WTC11 (cell line): ENCODE measurements at regions not wholly inside any gene's neighbourhood (a gene's known extent, or its start where the extent isn't known, plus 50 kb on each side); places are given as distances from the start of the nearest gene placed in this dataset.

ENCODE experiments used
- ATAC-seq: fragments of 200-7000 bp; cut with Tn5 transposase; 2 replicates; pipeline ENCODE4 v1.10.0; 2021; ENCODE audit warnings: mild to moderate bottlenecking, moderate library complexity
- CTCF ChIA-PET: fragments of 300-600 bp; sonication (Branson Sonifier 250); formaldehyde crosslinking; loops from one replicate; lab custom pipeline; 2021; ENCODE audit warnings: antibody characterized with exemption; lab: Charles Lee
- POLR2A ChIA-PET: fragments of 350-600 bp; sonication (Branson Sonifier 250); formaldehyde crosslinking; loops from one replicate; lab custom pipeline; 2021; ENCODE audit warnings: antibody characterized with exemption; lab: Charles Lee
- DNase-seq: peaks from one replicate; pipeline ENCODE4 v3.0.0; 2021; ENCODE audit warnings: low spot score
- H3K27ac Mint-ChIP-seq: 2 replicates; pipeline ENCODE4 v1.8.0; 2021; ENCODE audit warnings: mixed read lengths
- H3K27me3 Mint-ChIP-seq: 2 replicates; pipeline ENCODE4 v1.8.0; 2021; ENCODE audit warnings: low read depth, mild to moderate bottlenecking, moderate library complexity, mixed read lengths
- H3K36me3 Mint-ChIP-seq: 2 replicates; pipeline ENCODE4 v1.8.0; 2021; ENCODE audit warnings: mixed read lengths
- H3K4me1 Mint-ChIP-seq: 2 replicates; pipeline ENCODE4 v1.8.0; 2022; ENCODE audit warnings: mixed read lengths
- H3K4me3 Mint-ChIP-seq: 2 replicates; pipeline ENCODE4 v1.8.0; 2021; ENCODE audit warnings: mild to moderate bottlenecking, moderate library complexity, mixed read lengths
- H3K9me3 Mint-ChIP-seq: 2 replicates; pipeline ENCODE4 v1.8.0; 2021; ENCODE audit warnings: mixed read lengths
- ATF1 ChIP-seq: sonication (generic); formaldehyde crosslinking; IDR thresholded peaks from 2 replicates; pipeline ENCODE4 v1.8.1; 2023; ENCODE audit warnings: mild to moderate bottlenecking, moderate library complexity, missing genetic modification reagents
- ESRRA ChIP-seq: sonication (generic); formaldehyde crosslinking; IDR thresholded peaks from 2 replicates; pipeline ENCODE4 v1.8.1; 2022; ENCODE audit warnings: mild to moderate bottlenecking, missing genetic modification reagents, borderline replicate concordance
- GABPB1 ChIP-seq: sonication (generic); formaldehyde crosslinking; IDR thresholded peaks from 2 replicates; pipeline ENCODE4 v1.8.1; 2023; ENCODE audit warnings: mild to moderate bottlenecking, missing genetic modification reagents
- MXD4 ChIP-seq: fragments of 250-450 bp; sonication (Bioruptor Pico); IDR thresholded peaks from 2 replicates; pipeline ENCODE4 v1.8.0; 2021; ENCODE audit warnings: mild to moderate bottlenecking, moderate library complexity, borderline replicate concordance
- MYBL2 ChIP-seq: sonication (generic); formaldehyde crosslinking; IDR thresholded peaks from 2 replicates; pipeline ENCODE4 v1.8.1; 2023; ENCODE audit warnings: mild to moderate bottlenecking, moderate library complexity, missing genetic modification reagents
- NFE2L1 ChIP-seq: sonication (generic); formaldehyde crosslinking; IDR thresholded peaks from 2 replicates; pipeline ENCODE4 v1.8.1; 2023; ENCODE audit warnings: missing genetic modification reagents
- NFYB ChIP-seq: sonication (generic); formaldehyde crosslinking; conservative IDR thresholded peaks from 2 replicates; pipeline ENCODE4 v1.8.0; 2022; ENCODE audit warnings: low read depth, missing genetic modification reagents
- NR2C2 ChIP-seq: sonication (generic); formaldehyde crosslinking; IDR thresholded peaks from 2 replicates; pipeline ENCODE4 v1.8.0; 2022; ENCODE audit warnings: mild to moderate bottlenecking, missing genetic modification reagents
- NR3C1 ChIP-seq: sonication (generic); formaldehyde crosslinking; conservative IDR thresholded peaks from 2 replicates; pipeline ENCODE4 v1.8.1; 2023; ENCODE audit warnings: low read depth, mild to moderate bottlenecking, missing genetic modification reagents
- RELA ChIP-seq: sonication (generic); formaldehyde crosslinking; IDR thresholded peaks from 2 replicates; pipeline ENCODE4 v1.8.1; 2022; ENCODE audit warnings: missing genetic modification reagents, mild to moderate bottlenecking, borderline replicate concordance
- RORB ChIP-seq: fragments of 250-450 bp; sonication (Bioruptor Pico); IDR thresholded peaks from 2 replicates; pipeline ENCODE4 v1.9.0; 2021; ENCODE audit warnings: mild to moderate bottlenecking
- SMAD4 ChIP-seq: sonication (generic); formaldehyde crosslinking; IDR thresholded peaks from 2 replicates; pipeline ENCODE4 v1.8.0; 2022; ENCODE audit warnings: mild to moderate bottlenecking, missing genetic modification reagents
- TEAD4 ChIP-seq: sonication (generic); formaldehyde crosslinking; IDR thresholded peaks from 2 replicates; pipeline ENCODE4 v1.8.0; 2022; ENCODE audit warnings: mild to moderate bottlenecking, missing genetic modification reagents
- TP53 ChIP-seq: sonication (generic); formaldehyde crosslinking; IDR thresholded peaks from 2 replicates; pipeline ENCODE4 v1.8.1; 2023; ENCODE audit warnings: mild to moderate bottlenecking, missing genetic modification reagents
- ZBTB21 ChIP-seq: sonication (generic); formaldehyde crosslinking; IDR thresholded peaks from 2 replicates; pipeline ENCODE4 v1.8.1; 2023; ENCODE audit warnings: mild to moderate bottlenecking, missing genetic modification reagents, borderline replicate concordance
- ZNF263 ChIP-seq: sonication (generic); formaldehyde crosslinking; IDR thresholded peaks from 2 replicates; pipeline ENCODE4 v1.8.1; 2022; ENCODE audit warnings: low read depth, mild to moderate bottlenecking, moderate library complexity, missing genetic modification reagents
- ZNF317 ChIP-seq: sonication (generic); formaldehyde crosslinking; IDR thresholded peaks from 2 replicates; pipeline ENCODE4 v1.8.1; 2023; ENCODE audit warnings: low read depth, mild to moderate bottlenecking, moderate library complexity, missing genetic modification reagents, borderline replicate concordance
- ZNF396 ChIP-seq: fragments of 250-450 bp; sonication (Bioruptor Pico); IDR thresholded peaks from 2 replicates; pipeline ENCODE4 v1.8.0; 2021; ENCODE audit warnings: mild to moderate bottlenecking, moderate library complexity, borderline replicate concordance
- TF ChIP-seq, protein P1 (sequence below): fragments of 250-450 bp; sonication (Bioruptor Pico); IDR thresholded peaks from 2 replicates; pipeline ENCODE4 v1.9.0; 2021; ENCODE audit warnings: mild to moderate bottlenecking, borderline replicate concordance
- TF ChIP-seq, protein P2 (sequence below): sonication (generic); formaldehyde crosslinking; IDR thresholded peaks from 2 replicates; pipeline ENCODE4 v1.8.1; 2023; ENCODE audit warnings: mild to moderate bottlenecking, moderate library complexity, missing genetic modification reagents
- TF ChIP-seq, protein P3 (sequence below): fragments of 250-450 bp; sonication (Bioruptor Pico); conservative IDR thresholded peaks from 2 replicates; pipeline ENCODE4 v1.9.0; 2021; ENCODE audit warnings: mild to moderate bottlenecking

DNA sequence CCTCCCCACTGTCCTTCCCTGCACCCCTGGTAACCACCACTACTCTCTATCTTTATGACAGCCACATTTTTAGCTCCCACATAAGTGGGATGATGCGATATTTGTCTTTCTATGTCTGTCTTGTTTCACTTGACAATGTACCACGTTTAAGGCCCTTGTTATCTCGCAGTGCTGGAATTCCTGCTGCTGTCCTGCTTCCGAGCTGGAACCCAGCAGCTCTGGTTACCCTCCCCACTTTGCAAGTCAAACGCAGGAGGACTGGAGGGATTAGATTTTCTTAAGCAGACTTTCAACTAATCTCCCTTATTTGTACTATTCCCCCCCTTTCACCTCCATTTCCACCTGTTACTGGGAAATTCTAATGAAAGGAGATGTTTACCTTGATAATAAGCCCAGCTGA, 59.1 kb upstream of the PDX1 start (continued):
- TF ChIP-seq SMAD4 (no peak), MXD4 (CRISPR knock-in tag) (no peak), NFYB (CRISPR knock-in tag) (no peak), ZBTB21 (CRISPR knock-in tag) (no peak), TP53 (no peak), RELA (CRISPR knock-in tag) (no peak), NFE2L1 (CRISPR knock-in tag) (no peak), ZNF263 (no peak), ATF1 (CRISPR knock-in tag) (no peak)
- TF ChIP-seq, protein P1, sequence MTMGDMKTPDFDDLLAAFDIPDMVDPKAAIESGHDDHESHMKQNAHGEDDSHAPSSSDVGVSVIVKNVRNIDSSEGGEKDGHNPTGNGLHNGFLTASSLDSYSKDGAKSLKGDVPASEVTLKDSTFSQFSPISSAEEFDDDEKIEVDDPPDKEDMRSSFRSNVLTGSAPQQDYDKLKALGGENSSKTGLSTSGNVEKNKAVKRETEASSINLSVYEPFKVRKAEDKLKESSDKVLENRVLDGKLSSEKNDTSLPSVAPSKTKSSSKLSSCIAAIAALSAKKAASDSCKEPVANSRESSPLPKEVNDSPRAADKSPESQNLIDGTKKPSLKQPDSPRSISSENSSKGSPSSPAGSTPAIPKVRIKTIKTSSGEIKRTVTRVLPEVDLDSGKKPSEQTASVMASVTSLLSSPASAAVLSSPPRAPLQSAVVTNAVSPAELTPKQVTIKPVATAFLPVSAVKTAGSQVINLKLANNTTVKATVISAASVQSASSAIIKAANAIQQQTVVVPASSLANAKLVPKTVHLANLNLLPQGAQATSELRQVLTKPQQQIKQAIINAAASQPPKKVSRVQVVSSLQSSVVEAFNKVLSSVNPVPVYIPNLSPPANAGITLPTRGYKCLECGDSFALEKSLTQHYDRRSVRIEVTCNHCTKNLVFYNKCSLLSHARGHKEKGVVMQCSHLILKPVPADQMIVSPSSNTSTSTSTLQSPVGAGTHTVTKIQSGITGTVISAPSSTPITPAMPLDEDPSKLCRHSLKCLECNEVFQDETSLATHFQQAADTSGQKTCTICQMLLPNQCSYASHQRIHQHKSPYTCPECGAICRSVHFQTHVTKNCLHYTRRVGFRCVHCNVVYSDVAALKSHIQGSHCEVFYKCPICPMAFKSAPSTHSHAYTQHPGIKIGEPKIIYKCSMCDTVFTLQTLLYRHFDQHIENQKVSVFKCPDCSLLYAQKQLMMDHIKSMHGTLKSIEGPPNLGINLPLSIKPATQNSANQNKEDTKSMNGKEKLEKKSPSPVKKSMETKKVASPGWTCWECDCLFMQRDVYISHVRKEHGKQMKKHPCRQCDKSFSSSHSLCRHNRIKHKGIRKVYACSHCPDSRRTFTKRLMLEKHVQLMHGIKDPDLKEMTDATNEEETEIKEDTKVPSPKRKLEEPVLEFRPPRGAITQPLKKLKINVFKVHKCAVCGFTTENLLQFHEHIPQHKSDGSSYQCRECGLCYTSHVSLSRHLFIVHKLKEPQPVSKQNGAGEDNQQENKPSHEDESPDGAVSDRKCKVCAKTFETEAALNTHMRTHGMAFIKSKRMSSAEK = no peak

DNA sequence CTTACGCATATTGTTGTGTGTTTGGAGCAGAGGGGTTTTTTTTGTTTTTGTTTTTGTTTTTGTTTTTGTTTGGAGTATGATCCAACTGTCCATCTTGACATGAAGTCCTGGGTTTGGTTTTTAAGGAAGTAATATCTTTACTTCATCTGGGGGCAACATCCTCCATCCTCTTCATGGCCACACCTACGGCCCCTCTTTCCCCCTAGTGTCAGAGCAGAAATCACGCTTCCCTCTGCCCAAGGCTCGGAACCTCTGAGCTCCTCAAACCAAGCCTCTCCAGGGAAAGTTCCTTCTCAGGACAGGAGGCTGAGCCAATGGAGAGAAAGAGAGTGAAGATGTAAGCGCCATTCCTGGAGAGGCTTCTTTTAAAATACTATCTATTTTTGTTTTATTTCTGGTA, 58.6 kb upstream of the PDX1 start:
- CTCF ChIA-PET = interaction anchor here (0.9 to 3.1 kb wide), 17 partner anchors 8 to 499 kb away, joined by 3 to 22 read pairs (median 4); no protein-coding TSS in a partner anchor
- POLR2A ChIA-PET = interaction anchor here (1.1 kb wide), 1 partner anchor 35 kb away, joined by 4 read pairs; no protein-coding TSS in a partner anchor
- no peak for TF ChIP-seq GABPB1 (CRISPR knock-in tag)
- TF ChIP-seq NR2C2 = no peak
- TF ChIP-seq TEAD4 = no peak
- no peak for TF ChIP-seq NR3C1 (CRISPR knock-in tag)
- TF ChIP-seq, protein P2, sequence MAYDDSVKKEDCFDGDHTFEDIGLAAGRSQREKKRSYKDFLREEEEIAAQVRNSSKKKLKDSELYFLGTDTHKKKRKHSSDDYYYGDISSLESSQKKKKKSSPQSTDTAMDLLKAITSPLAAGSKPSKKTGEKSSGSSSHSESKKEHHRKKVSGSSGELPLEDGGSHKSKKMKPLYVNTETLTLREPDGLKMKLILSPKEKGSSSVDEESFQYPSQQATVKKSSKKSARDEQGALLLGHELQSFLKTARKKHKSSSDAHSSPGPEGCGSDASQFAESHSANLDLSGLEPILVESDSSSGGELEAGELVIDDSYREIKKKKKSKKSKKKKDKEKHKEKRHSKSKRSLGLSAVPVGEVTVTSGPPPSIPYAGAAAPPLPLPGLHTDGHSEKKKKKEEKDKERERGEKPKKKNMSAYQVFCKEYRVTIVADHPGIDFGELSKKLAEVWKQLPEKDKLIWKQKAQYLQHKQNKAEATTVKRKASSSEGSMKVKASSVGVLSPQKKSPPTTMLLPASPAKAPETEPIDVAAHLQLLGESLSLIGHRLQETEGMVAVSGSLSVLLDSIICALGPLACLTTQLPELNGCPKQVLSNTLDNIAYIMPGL (CRISPR knock-in tag) = no peak
- TF ChIP-seq MYBL2 (CRISPR knock-in tag) = no peak
- TF ChIP-seq, protein P3, sequence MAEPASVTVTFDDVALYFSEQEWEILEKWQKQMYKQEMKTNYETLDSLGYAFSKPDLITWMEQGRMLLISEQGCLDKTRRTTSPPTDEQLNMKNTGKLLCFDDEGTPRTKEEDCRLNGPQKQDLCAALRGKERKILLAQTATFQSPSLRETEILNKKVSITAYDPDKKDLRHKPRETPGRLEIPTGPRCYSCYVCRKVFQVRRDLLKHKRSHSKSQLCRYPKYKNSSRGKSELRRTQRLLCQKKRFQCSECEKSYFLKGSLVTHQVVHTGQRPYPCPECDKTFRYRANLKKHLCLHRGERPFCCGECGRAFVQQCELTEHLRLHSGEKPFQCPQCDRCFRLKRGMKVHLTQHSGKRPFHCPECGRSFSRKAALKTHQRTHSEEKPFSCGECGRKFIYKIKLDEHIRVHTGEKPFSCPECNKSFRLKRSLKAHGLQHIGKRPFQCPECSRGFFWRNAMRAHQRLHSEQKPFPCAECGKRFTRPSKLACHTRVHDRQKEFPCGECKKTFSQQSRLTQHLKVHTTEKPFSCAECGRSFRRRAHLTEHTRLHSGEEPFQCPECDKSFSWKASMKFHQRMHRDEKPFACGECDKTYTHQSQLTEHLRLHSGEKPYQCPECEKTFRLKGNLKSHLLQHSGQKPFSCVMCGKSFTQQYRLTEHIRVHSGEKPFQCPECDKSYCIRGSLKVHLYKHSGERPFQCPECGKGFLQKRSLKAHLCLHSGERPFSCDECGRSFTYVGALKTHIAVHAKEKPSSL (CRISPR knock-in tag) = no peak
- TF ChIP-seq RORB (CRISPR knock-in tag) = no peak
- TF ChIP-seq ESRRA (CRISPR knock-in tag) = no peak
- TF ChIP-seq ZNF396 (CRISPR knock-in tag) = no peak
- no peak for TF ChIP-seq ZNF317 (CRISPR knock-in tag)
- TF ChIP-seq, all 79 proteins: peak for 0
- H3K27ac Mint-ChIP-seq = no peak overlapping the region
- H3K27me3 Mint-ChIP-seq = peaks cover 2% of the 10 kb centered on the region; the same call in 1 of the 2 replicates
- H3K9me3 Mint-ChIP-seq = no peaks in the 10 kb centered on the region
- H3K36me3 Mint-ChIP-seq = no peaks in the 10 kb centered on the region
- DNase-seq (no peak), ATAC-seq (peak; percentile 76)
- H3K4me1 Mint-ChIP-seq = peaks cover 18% of the 10 kb centered on the region
- H3K4me3 Mint-ChIP-seq = no peak overlapping the region
